T-helper 2 cell treated with Interferon-gamma antibody and Interleukin-4, amounts not matched to agents 5 μg/mL and 100 μg/mL, for 36 hours (primary cell): ENCODE measurements at regions not wholly inside any gene's neighbourhood (a gene's known extent, or its start where the extent isn't known, plus 50 kb on each side); places are given as distances from the start of the nearest gene placed in this dataset.

Experiments used
- DNase-seq: peaks from one replicate; pipeline ENCODE4 v3.0.0; 2021; ENCODE audit warnings: low spot score
- H3K27ac Mint-ChIP-seq: one replicate; pipeline ENCODE4 v1.8.0; 2021; ENCODE audit warnings: mild to moderate bottlenecking, mixed read lengths
- H3K27me3 Mint-ChIP-seq: one replicate; pipeline ENCODE4 v1.8.0; 2021; ENCODE audit warnings: low read depth, mixed read lengths
- H3K36me3 Mint-ChIP-seq: one replicate; pipeline ENCODE4 v1.8.0; 2021; ENCODE audit warnings: low read depth, mixed read lengths
- H3K4me1 Mint-ChIP-seq: one replicate; pipeline ENCODE4 v1.8.0; 2021; ENCODE audit warnings: low read depth, mixed read lengths
- H3K4me3 Mint-ChIP-seq: one replicate; pipeline ENCODE4 v1.8.0; 2022; ENCODE audit warnings: mild to moderate bottlenecking, moderate library complexity, mixed read lengths
- H3K9me3 Mint-ChIP-seq: one replicate; pipeline ENCODE4 v1.8.0; 2021; ENCODE audit warnings: mixed read lengths

GRCh38 chr6:21500314-21501020, 93.1 kb upstream of the SOX4 start:
- no peaks in the 10 kb centered on the region for H3K36me3 Mint-ChIP-seq
- no peak for DNase-seq
- no peak overlapping the region for H3K27ac Mint-ChIP-seq
- peaks cover 2% of the 10 kb centered on the region for H3K27me3 Mint-ChIP-seq
- H3K4me3 Mint-ChIP-seq: no peak overlapping the region
- no peaks in the 10 kb centered on the region for H3K4me1 Mint-ChIP-seq
- no peaks in the 10 kb centered on the region for H3K9me3 Mint-ChIP-seq

- no peak for DNase-seq
- Mint-ChIP-seq H3K27me3 (peaks cover 2% of the 10 kb centered on the region), H3K27ac (no peak overlapping the region), H3K4me1 (no peaks in the 10 kb centered on the region), H3K36me3 (no peaks in the 10 kb centered on the region), H3K9me3 (no peaks in the 10 kb centered on the region), H3K4me3 (no peak overlapping the region)
Measured at GRCh38 chr6:21501021-21501354, 92.6 kb upstream of the SOX4 start.

GRCh38 chr6:21501815-21502214, 91.7 kb upstream of the SOX4 start:
- Mint-ChIP-seq H3K27ac (no peak overlapping the region), H3K27me3 (peaks cover 2% of the 10 kb centered on the region), H3K4me3 (no peak overlapping the region), H3K9me3 (no peaks in the 10 kb centered on the region), H3K36me3 (no peaks in the 10 kb centered on the region), H3K4me1 (no peaks in the 10 kb centered on the region)
- DNase-seq: no peak

GRCh38 chr6:21502682-21503081, 90.9 kb upstream of the SOX4 start:
- DNase-seq: no peak
- Mint-ChIP-seq H3K9me3 (no peaks in the 10 kb centered on the region), H3K4me1 (no peaks in the 10 kb centered on the region), H3K27ac (no peak overlapping the region), H3K4me3 (no peak overlapping the region), H3K27me3 (peaks cover 2% of the 10 kb centered on the region), H3K36me3 (no peaks in the 10 kb centered on the region)

- no peaks in the 10 kb centered on the region for H3K4me1 Mint-ChIP-seq
- peaks cover 2% of the 10 kb centered on the region for H3K27me3 Mint-ChIP-seq
- H3K4me3 Mint-ChIP-seq: no peak overlapping the region
- H3K27ac Mint-ChIP-seq: no peak overlapping the region
- H3K9me3 Mint-ChIP-seq: no peaks in the 10 kb centered on the region
- no peak for DNase-seq
- no peaks in the 10 kb centered on the region for H3K36me3 Mint-ChIP-seq
Measured at GRCh38 chr6:21504790-21505189, 88.8 kb upstream of the SOX4 start.

GRCh38 chr6:21505574-21505990, 88.0 kb upstream of the SOX4 start:
- H3K4me3 Mint-ChIP-seq: no peak overlapping the region
- no peaks in the 10 kb centered on the region for H3K36me3 Mint-ChIP-seq

GRCh38 chr6:21506126-21506525, 87.4 kb upstream of the SOX4 start:
- no peaks in the 10 kb centered on the region for H3K4me1 Mint-ChIP-seq
- H3K36me3 Mint-ChIP-seq: no peaks in the 10 kb centered on the region
- no peak overlapping the region for H3K4me3 Mint-ChIP-seq
- DNase-seq: no peak
- no peaks in the 10 kb centered on the region for H3K27me3 Mint-ChIP-seq
- H3K27ac Mint-ChIP-seq: no peak overlapping the region
- no peaks in the 10 kb centered on the region for H3K9me3 Mint-ChIP-seq

More at GRCh38 chr6:21505574-21505990, 88.0 kb upstream of the SOX4 start:
- no peak for DNase-seq
- Mint-ChIP-seq H3K9me3 (no peaks in the 10 kb centered on the region), H3K27me3 (no peaks in the 10 kb centered on the region), H3K27ac (no peak overlapping the region), H3K4me1 (no peaks in the 10 kb centered on the region)

GRCh38 chr6:21507811-21508210, 85.7 kb upstream of the SOX4 start:
- Mint-ChIP-seq H3K36me3 (no peaks in the 10 kb centered on the region), H3K4me1 (no peaks in the 10 kb centered on the region), H3K27me3 (no peaks in the 10 kb centered on the region), H3K27ac (no peak overlapping the region), H3K4me3 (no peak overlapping the region), H3K9me3 (no peaks in the 10 kb centered on the region)
- DNase-seq: no peak

GRCh38 chr6:21508753-21509152, 84.8 kb upstream of the SOX4 start:
- Mint-ChIP-seq H3K36me3 (no peaks in the 10 kb centered on the region), H3K4me3 (no peak overlapping the region)

GRCh38 chr6:21511891-21512550, 81.5 kb upstream of the SOX4 start:
- Mint-ChIP-seq H3K4me3 (no peak overlapping the region), H3K27ac (no peak overlapping the region), H3K36me3 (no peaks in the 10 kb centered on the region), H3K27me3 (peaks cover 2% of the 10 kb centered on the region), H3K4me1 (no peaks in the 10 kb centered on the region), H3K9me3 (no peaks in the 10 kb centered on the region)
- no peak for DNase-seq

More at GRCh38 chr6:21508753-21509152, 84.8 kb upstream of the SOX4 start:
- Mint-ChIP-seq H3K9me3 (no peaks in the 10 kb centered on the region), H3K27me3 (no peaks in the 10 kb centered on the region), H3K4me1 (no peaks in the 10 kb centered on the region), H3K27ac (no peak overlapping the region)
- no peak for DNase-seq

- Mint-ChIP-seq H3K4me1 (no peaks in the 10 kb centered on the region), H3K27ac (no peak overlapping the region), H3K4me3 (no peak overlapping the region), H3K36me3 (no peaks in the 10 kb centered on the region), H3K9me3 (no peaks in the 10 kb centered on the region), H3K27me3 (peaks cover 2% of the 10 kb centered on the region)
- DNase-seq: no peak
Measured at GRCh38 chr6:21514288-21514687, 79.3 kb upstream of the SOX4 start.

- Mint-ChIP-seq H3K4me3 (no peak overlapping the region), H3K27me3 (peaks cover 2% of the 10 kb centered on the region), H3K36me3 (no peaks in the 10 kb centered on the region), H3K27ac (no peak overlapping the region), H3K9me3 (no peaks in the 10 kb centered on the region), H3K4me1 (no peaks in the 10 kb centered on the region)
- DNase-seq: no peak
Measured at GRCh38 chr6:21518317-21518716, 75.2 kb upstream of the SOX4 start.

GRCh38 chr6:21519642-21520041, 73.9 kb upstream of the SOX4 start:
- Mint-ChIP-seq H3K9me3 (no peaks in the 10 kb centered on the region), H3K4me1 (no peaks in the 10 kb centered on the region), H3K36me3 (no peaks in the 10 kb centered on the region), H3K27ac (no peak overlapping the region), H3K4me3 (no peak overlapping the region), H3K27me3 (peaks cover 2% of the 10 kb centered on the region)
- no peak for DNase-seq

- H3K4me1 Mint-ChIP-seq: no peaks in the 10 kb centered on the region
- no peaks in the 10 kb centered on the region for H3K27me3 Mint-ChIP-seq
- no peak overlapping the region for H3K4me3 Mint-ChIP-seq
- H3K27ac Mint-ChIP-seq: no peak overlapping the region
- no peaks in the 10 kb centered on the region for H3K36me3 Mint-ChIP-seq
- no peak for DNase-seq
- H3K9me3 Mint-ChIP-seq: no peaks in the 10 kb centered on the region
Measured at GRCh38 chr6:21521276-21521675, 72.3 kb upstream of the SOX4 start.
